ENCODE measurements at regions not wholly inside any gene's neighbourhood (a gene's known extent, or its start where the extent isn't known, plus 50 kb on each side); places are given as distances from the start of the nearest gene placed in this dataset.

- TF ChIP-seq EZH2phosphoT487 (IDR thresholded peaks at IDR 0.05; ENCODE audit: low read depth): no peak
- TF ChIP-seq CTCF (IDR thresholded peaks at IDR 0.05; ENCODE audit: low read depth, low read length): no peak
- H4K20me1 ChIP-seq (ENCODE audit: insufficient read depth, low read length): no peaks in the 10 kb centered on the region
- H3K27me3 ChIP-seq (ENCODE audit: low read depth, low read length): peaks cover 27% of the 10 kb centered on the region
- no peak overlapping the region for H2AFZ ChIP-seq (ENCODE audit: low read depth, low read length)
- no peak overlapping the region for H3K9ac ChIP-seq (ENCODE audit: low read length)
- H3K36me3 ChIP-seq (replicated peaks; ENCODE audit: low read depth, low read length): no peaks in the 10 kb centered on the region
- no peak overlapping the region for H3K4me3 ChIP-seq (ENCODE audit: low read length)
- H3K4me2 ChIP-seq (ENCODE audit: low read length): no peak overlapping the region
- H3K9me3 ChIP-seq (ENCODE audit: insufficient read depth, low read length): no peaks in the 10 kb centered on the region; the same call in 1 of the 2 replicates
- H3K4me1 ChIP-seq (ENCODE audit: low read length): no peaks in the 10 kb centered on the region
- no peaks in the 10 kb centered on the region for H3K79me2 ChIP-seq (ENCODE audit: low read length)
- no peak overlapping the region for H3K27ac ChIP-seq (ENCODE audit: low read length)
Observed at GRCh38 chr17:34099859-34100515, 155.1 kb upstream of the CCL2 start.

- Histone ChIP-seq H3K9me3 (ENCODE audit: insufficient read depth, low read length) (no peaks in the 10 kb centered on the region), H2AFZ (ENCODE audit: low read depth, low read length) (no peak overlapping the region), H3K36me3 (replicated peaks; ENCODE audit: low read depth, low read length) (no peaks in the 10 kb centered on the region), H3K27ac (ENCODE audit: low read length) (no peak overlapping the region), H3K9ac (ENCODE audit: low read length) (no peak overlapping the region), H3K4me3 (ENCODE audit: low read length) (no peak overlapping the region), H3K4me2 (ENCODE audit: low read length) (no peak overlapping the region), H3K4me1 (ENCODE audit: low read length) (no peaks in the 10 kb centered on the region), H3K79me2 (ENCODE audit: low read length) (no peaks in the 10 kb centered on the region), H3K27me3 (ENCODE audit: low read depth, low read length) (peaks cover 54% of the 10 kb centered on the region), H4K20me1 (ENCODE audit: insufficient read depth, low read length) (no peaks in the 10 kb centered on the region)
- TF ChIP-seq EZH2phosphoT487 (IDR thresholded peaks at IDR 0.05; ENCODE audit: low read depth) (no peak), CTCF (IDR thresholded peaks at IDR 0.05; ENCODE audit: low read depth, low read length) (no peak)
Observed at GRCh38 chr17:34107019-34107418, 148.1 kb upstream of the CCL2 start.

- TF ChIP-seq EZH2phosphoT487 (IDR thresholded peaks at IDR 0.05; ENCODE audit: low read depth) (no peak), CTCF (IDR thresholded peaks at IDR 0.05; ENCODE audit: low read depth, low read length) (no peak)
Observed at GRCh38 chr17:34110315-34110714, 144.8 kb upstream of the CCL2 start.

GRCh38 chr17:34113089-34113488 lies 142.0 kb upstream of the CCL2 start:
- Histone ChIP-seq H3K4me2 (ENCODE audit: low read length) (no peak overlapping the region), H3K27me3 (ENCODE audit: low read depth, low read length) (peaks cover 18% of the 10 kb centered on the region), H3K27ac (ENCODE audit: low read length) (no peak overlapping the region), H2AFZ (ENCODE audit: low read depth, low read length) (no peak overlapping the region), H3K4me1 (ENCODE audit: low read length) (peaks cover 17% of the 10 kb centered on the region), H3K9me3 (ENCODE audit: insufficient read depth, low read length) (no peaks in the 10 kb centered on the region), H3K79me2 (ENCODE audit: low read length) (no peaks in the 10 kb centered on the region), H3K36me3 (replicated peaks; ENCODE audit: low read depth, low read length) (no peaks in the 10 kb centered on the region), H3K4me3 (ENCODE audit: low read length) (no peak overlapping the region), H3K9ac (ENCODE audit: low read length) (no peak overlapping the region), H4K20me1 (ENCODE audit: insufficient read depth, low read length) (no peaks in the 10 kb centered on the region)
- no peak for TF ChIP-seq EZH2phosphoT487 (IDR thresholded peaks at IDR 0.05; ENCODE audit: low read depth)
- no peak for TF ChIP-seq CTCF (IDR thresholded peaks at IDR 0.05; ENCODE audit: low read depth, low read length)

More at GRCh38 chr17:34110315-34110714, 144.8 kb upstream of the CCL2 start:
- no peaks in the 10 kb centered on the region for H4K20me1 ChIP-seq (ENCODE audit: insufficient read depth, low read length)
- H3K9me3 ChIP-seq (ENCODE audit: insufficient read depth, low read length): no peaks in the 10 kb centered on the region
- H3K36me3 ChIP-seq (replicated peaks; ENCODE audit: low read depth, low read length): no peaks in the 10 kb centered on the region
- peaks cover 2% of the 10 kb centered on the region; the same call in 1 of the 2 replicates for H3K4me1 ChIP-seq (ENCODE audit: low read length)
- no peak overlapping the region for H3K9ac ChIP-seq (ENCODE audit: low read length)
- no peak overlapping the region for H3K27ac ChIP-seq (ENCODE audit: low read length)
- H2AFZ ChIP-seq (ENCODE audit: low read depth, low read length): no peak overlapping the region
- H3K79me2 ChIP-seq (ENCODE audit: low read length): no peaks in the 10 kb centered on the region
- H3K27me3 ChIP-seq (ENCODE audit: low read depth, low read length): peaks cover 36% of the 10 kb centered on the region
- H3K4me3 ChIP-seq (ENCODE audit: low read length): no peak overlapping the region
- no peak overlapping the region for H3K4me2 ChIP-seq (ENCODE audit: low read length)

All from OCI-LY3 (cell line).